HUES64 (cell line): ENCODE measurements at regions not wholly inside any gene's neighbourhood (a gene's known extent, or its start where the extent isn't known, plus 50 kb on each side); places are given as distances from the start of the nearest gene placed in this dataset.

ENCODE experiments used
- H3K27ac ChIP-seq: 2 replicates; pipeline ENCODE4 v1.7.0; 2013; ENCODE audit warnings: low read depth, low read length, inconsistent platforms
- H3K27me3 ChIP-seq: 2 replicates; pipeline ENCODE4 v1.6.1; 2013; ENCODE audit warnings: mild to moderate bottlenecking, low read length; ENCODE audit not compliant: insufficient read depth
- H3K36me3 ChIP-seq: 2 replicates; pipeline ENCODE4 v1.6.1; 2013; ENCODE audit warnings: mild to moderate bottlenecking, low read length; ENCODE audit not compliant: insufficient read depth
- H3K4me1 ChIP-seq: 2 replicates; pipeline ENCODE4 v1.6.1; 2013; ENCODE audit warnings: mild to moderate bottlenecking, low read length, moderate library complexity; ENCODE audit not compliant: insufficient read depth
- H3K4me3 ChIP-seq: 2 replicates; pipeline ENCODE4 v1.5.1; 2013; ENCODE audit warnings: mild to moderate bottlenecking, low read length, moderate library complexity
- H3K9ac ChIP-seq: 2 replicates; pipeline ENCODE4 v1.6.1; 2013; ENCODE audit warnings: mild to moderate bottlenecking, low read depth, low read length
- H3K9me3 ChIP-seq: 2 replicates; pipeline ENCODE4 v1.6.1; 2013; ENCODE audit warnings: low read depth, low read length; ENCODE audit not compliant: insufficient read depth
- WGBS: fragments of 150-250, 120-280 bp; methylation state at CpG from one replicate; pipeline ENCODE4 v1.1.7; 2013; ENCODE audit warnings: missing lambda C conversion rate; 5-methylcytosine and 5-hydroxymethylcytosine counted together

- H3K4me3 ChIP-seq: no peak overlapping the region
- H3K9ac ChIP-seq: no peak overlapping the region
- H3K9me3 ChIP-seq: peaks cover 9% of the 10 kb centered on the region; the same call in 1 of the 2 replicates
- no peaks in the 10 kb centered on the region for H3K4me1 ChIP-seq
- H3K27ac ChIP-seq: no peak overlapping the region
- H3K36me3 ChIP-seq: no peaks in the 10 kb centered on the region
- no peaks in the 10 kb centered on the region for H3K27me3 ChIP-seq
Observed at GRCh38 chr10:31741473-31741872, 187.2 kb downstream of the ARHGAP12 start.

DNA sequence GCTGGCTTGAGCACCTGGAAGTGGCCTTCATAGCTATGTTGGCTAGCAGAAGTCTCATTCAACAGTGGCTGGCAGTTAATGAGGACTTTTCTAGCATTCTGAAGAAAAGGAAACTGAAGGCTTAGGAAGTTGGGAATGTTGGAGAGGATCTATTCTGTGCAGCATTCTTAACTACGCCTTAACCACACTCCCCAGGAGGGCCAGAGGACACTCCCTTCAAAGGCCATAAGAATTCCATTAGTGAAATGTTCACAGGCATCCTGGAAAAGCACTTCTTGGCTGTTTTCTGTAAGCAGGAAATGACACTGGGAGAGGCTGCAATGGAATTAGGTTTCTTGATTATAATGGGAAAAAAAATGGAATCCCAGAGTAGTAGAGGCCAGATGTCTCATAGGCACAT is 188.9 kb downstream of the ARHGAP12 start:
- Histone ChIP-seq H3K36me3 (no peaks in the 10 kb centered on the region), H3K4me3 (no peak overlapping the region), H3K9ac (no peak overlapping the region), H3K4me1 (no peaks in the 10 kb centered on the region), H3K9me3 (peaks cover 20% of the 10 kb centered on the region; the same call in 1 of the 2 replicates), H3K27me3 (no peaks in the 10 kb centered on the region), H3K27ac (no peak overlapping the region)
- 83% methylated on average over 1 of the region's 1 CpG for WGBS

DNA sequence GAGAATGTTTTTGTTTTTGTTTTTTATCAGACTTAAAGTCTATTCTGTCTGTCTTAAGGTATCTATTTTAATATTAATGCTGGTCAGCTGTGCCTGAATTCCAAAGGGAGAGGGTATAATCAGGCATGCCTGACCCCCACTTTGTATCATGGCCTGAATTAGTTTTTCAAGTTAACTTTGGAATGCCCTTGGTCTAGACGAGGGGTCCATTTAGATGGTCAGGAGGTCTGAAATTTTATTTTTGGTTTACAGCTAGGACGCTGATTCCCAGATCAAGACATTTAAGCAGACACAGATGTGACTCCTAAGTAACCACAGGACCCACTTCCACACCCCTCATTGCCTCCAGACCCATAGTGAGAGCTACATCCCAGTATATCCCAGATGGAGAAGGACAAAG is 189.5 kb downstream of the ARHGAP12 start:
- no peaks in the 10 kb centered on the region for H3K4me1 ChIP-seq
- 97% methylated on average over 2 of the region's 2 CpGs for WGBS
- H3K4me3 ChIP-seq: no peak overlapping the region
- H3K9me3 ChIP-seq: peaks cover 25% of the 10 kb centered on the region; the same call in 1 of the 2 replicates
- no peaks in the 10 kb centered on the region for H3K36me3 ChIP-seq
- no peak overlapping the region for H3K27ac ChIP-seq
- no peaks in the 10 kb centered on the region for H3K27me3 ChIP-seq
- no peak overlapping the region for H3K9ac ChIP-seq

- Histone ChIP-seq H3K36me3 (no peaks in the 10 kb centered on the region), H3K27ac (no peak overlapping the region), H3K9me3 (peaks cover 44% of the 10 kb centered on the region), H3K9ac (no peak overlapping the region), H3K4me3 (no peak overlapping the region), H3K4me1 (no peaks in the 10 kb centered on the region; the same call in 1 of the 2 replicates), H3K27me3 (no peaks in the 10 kb centered on the region)
- 89% methylated on average over 1 of the region's 1 CpG for WGBS
Observed at GRCh38 chr10:31731711-31732110, 196.9 kb downstream of the ARHGAP12 start.

- H3K27ac ChIP-seq: no peak overlapping the region
- no peak overlapping the region for H3K4me3 ChIP-seq
- 93% methylated on average over 3 of the region's 3 CpGs for whole genome bisulfite sequencing
Observed at GRCh38 chr10:31730776-31731175, 197.9 kb downstream of the ARHGAP12 start.

DNA sequence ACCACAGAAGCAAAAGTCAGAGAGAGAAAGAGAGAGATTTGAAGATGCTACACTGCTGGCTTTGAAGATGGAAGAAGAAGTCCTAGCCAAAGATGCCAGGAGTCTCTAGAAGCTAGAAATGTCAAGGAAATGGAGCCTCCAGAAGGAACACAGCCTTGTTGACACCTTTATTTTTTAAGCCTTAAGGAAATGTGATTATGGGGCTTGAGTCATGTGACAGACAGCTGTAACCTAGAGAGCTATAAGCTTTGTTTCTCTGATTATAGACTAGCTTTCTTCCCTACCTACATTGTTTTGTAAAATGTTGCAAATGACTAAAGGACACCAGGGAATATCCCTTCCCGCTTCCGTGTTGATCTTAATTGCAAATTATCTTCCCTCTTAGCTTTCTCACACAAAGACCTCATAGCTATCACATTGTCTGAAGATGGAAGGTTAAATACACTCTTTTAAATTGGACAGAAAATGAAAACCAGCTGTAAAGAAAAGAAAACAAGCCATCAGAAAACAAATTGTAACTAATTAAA is 199.9 kb downstream of the ARHGAP12 start:
- 17% methylated on average over 2 of the region's 2 CpGs for WGBS
- Histone ChIP-seq H3K9me3 (peaks cover 22% of the 10 kb centered on the region), H3K9ac (no peak overlapping the region), H3K4me1 (no peaks in the 10 kb centered on the region; the same call in 1 of the 2 replicates), H3K4me3 (no peak overlapping the region), H3K36me3 (no peaks in the 10 kb centered on the region), H3K27ac (peak overlapping the region; percentile 62; the same call in 1 of the 2 replicates), H3K27me3 (no peaks in the 10 kb centered on the region)

More at GRCh38 chr10:31730776-31731175, 197.9 kb downstream of the ARHGAP12 start:
- Histone ChIP-seq H3K36me3 (no peaks in the 10 kb centered on the region), H3K27me3 (no peaks in the 10 kb centered on the region), H3K4me1 (no peaks in the 10 kb centered on the region; the same call in 1 of the 2 replicates), H3K9ac (no peak overlapping the region), H3K9me3 (peaks cover 39% of the 10 kb centered on the region)

DNA sequence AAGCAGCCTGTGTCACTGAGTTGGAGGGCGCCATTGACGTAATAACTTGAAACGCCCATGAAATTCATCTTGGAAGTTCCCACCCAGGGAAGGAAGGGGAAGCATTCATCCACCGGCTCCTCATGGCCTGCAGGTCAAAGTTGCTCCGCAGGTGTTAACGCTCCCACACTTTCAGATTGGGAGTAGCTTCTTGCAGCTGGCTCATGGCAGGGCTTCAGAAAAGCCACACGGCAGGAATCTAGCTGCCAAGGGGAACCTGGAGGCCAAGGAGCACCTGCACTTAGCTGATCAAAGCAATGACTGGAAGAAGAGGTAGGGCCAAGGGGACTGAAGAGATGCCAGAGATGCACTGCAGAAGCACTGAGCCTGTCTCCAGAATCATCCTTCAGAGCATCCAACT is 203.2 kb downstream of the ARHGAP12 start:
- Histone ChIP-seq H3K4me1 (no peaks in the 10 kb centered on the region; the same call in 1 of the 2 replicates), H3K27ac (no peak overlapping the region), H3K4me3 (no peak overlapping the region), H3K36me3 (no peaks in the 10 kb centered on the region), H3K9me3 (peaks cover 17% of the 10 kb centered on the region), H3K9ac (no peak overlapping the region), H3K27me3 (no peaks in the 10 kb centered on the region)
- WGBS: 94% methylated on average over 7 of the region's 7 CpGs

DNA sequence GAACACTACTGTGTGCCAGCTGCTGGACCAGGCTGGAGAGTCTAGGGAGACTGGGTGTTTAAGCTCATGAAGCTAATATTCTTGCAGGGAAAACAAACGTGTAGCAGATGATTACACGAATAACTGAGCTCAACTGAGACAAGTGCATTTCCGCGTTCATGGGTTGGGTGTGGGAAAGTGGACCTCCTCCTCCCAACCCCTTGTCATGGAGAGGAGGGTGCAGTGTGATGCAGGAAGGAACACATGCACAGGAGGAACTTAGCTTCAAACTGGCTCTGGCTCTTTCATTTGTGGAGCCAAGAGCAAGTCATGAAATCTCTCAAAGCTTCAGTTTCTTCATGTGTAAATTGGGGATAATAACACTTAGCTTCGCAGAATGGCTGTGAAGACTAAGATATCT is 204.3 kb downstream of the ARHGAP12 start:
- no peaks in the 10 kb centered on the region for H3K4me1 ChIP-seq
- no peak overlapping the region for H3K9ac ChIP-seq
- H3K36me3 ChIP-seq: no peaks in the 10 kb centered on the region
- no peaks in the 10 kb centered on the region for H3K27me3 ChIP-seq
- 91% methylated on average over 4 of the region's 5 CpGs for WGBS
- no peak overlapping the region for H3K27ac ChIP-seq
- H3K4me3 ChIP-seq: no peak overlapping the region
- H3K9me3 ChIP-seq: peaks cover 27% of the 10 kb centered on the region

- H3K4me1 ChIP-seq: no peaks in the 10 kb centered on the region
- no peak overlapping the region for H3K9ac ChIP-seq
- no peak overlapping the region for H3K4me3 ChIP-seq
- WGBS: 82% methylated on average over 5 of the region's 5 CpGs
- no peaks in the 10 kb centered on the region for H3K27me3 ChIP-seq
- H3K27ac ChIP-seq: no peak overlapping the region
- H3K36me3 ChIP-seq: no peaks in the 10 kb centered on the region
- peaks cover 28% of the 10 kb centered on the region for H3K9me3 ChIP-seq
Observed at GRCh38 chr10:31723106-31723750, 205.4 kb downstream of the ARHGAP12 start.

DNA sequence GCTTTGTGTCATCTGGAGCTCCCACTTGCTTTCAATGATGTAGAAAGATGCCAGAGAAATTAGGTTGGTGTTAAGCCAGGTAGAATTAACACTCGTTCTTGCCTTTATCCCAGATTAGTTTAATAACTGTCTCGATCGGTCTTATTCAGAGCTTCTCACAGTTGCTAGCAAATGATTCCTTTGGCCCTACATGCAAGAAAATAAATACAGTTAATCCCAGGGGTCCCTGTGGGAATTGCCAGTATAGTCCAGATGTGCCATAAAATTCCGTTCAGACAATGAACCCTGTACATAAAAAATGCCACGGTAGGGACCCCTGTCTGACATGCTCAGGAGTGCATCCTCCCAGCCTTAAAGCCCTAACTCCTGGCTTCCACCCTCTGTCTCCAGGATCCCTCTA is 207.5 kb downstream of the ARHGAP12 start:
- Histone ChIP-seq H3K36me3 (no peaks in the 10 kb centered on the region), H3K4me3 (no peak overlapping the region), H3K9me3 (peaks cover 12% of the 10 kb centered on the region), H3K4me1 (no peaks in the 10 kb centered on the region), H3K9ac (no peak overlapping the region), H3K27ac (no peak overlapping the region), H3K27me3 (no peaks in the 10 kb centered on the region)
- 93% methylated on average over 5 of the region's 5 CpGs for WGBS

GRCh38 chr10:31720546-31720945 is 208.1 kb downstream of the ARHGAP12 start:
- no peaks in the 10 kb centered on the region for H3K27me3 ChIP-seq
- H3K27ac ChIP-seq: no peak overlapping the region
- H3K9ac ChIP-seq: no peak overlapping the region
- 89% methylated on average over 1 of the region's 1 CpG for WGBS
- no peaks in the 10 kb centered on the region for H3K36me3 ChIP-seq
- no peak overlapping the region for H3K4me3 ChIP-seq
- H3K9me3 ChIP-seq: peaks cover 12% of the 10 kb centered on the region
- H3K4me1 ChIP-seq: no peaks in the 10 kb centered on the region
